Mesenchymal stem cell (in vitro differentiated cells and primary cell): ENCODE measurements at regions not wholly inside any gene's neighbourhood (a gene's known extent, or its start where the extent isn't known, plus 50 kb on each side); places are given as distances from the start of the nearest gene placed in this dataset.

Source experiments
- DNase-seq: peaks from one replicate; pipeline ENCODE4 v3.0.0-alpha.2; 2013
- H2AFZ ChIP-seq: one replicate; pipeline ENCODE4 v1.6.1; 2013; ENCODE audit warnings: low read depth, mild to moderate bottlenecking, control low read depth, inconsistent platforms, low read length, moderate library complexity
- H2AK5ac ChIP-seq: 2 replicates; pipeline ENCODE4 v1.6.1; 2013; ENCODE audit warnings: low read length, moderate library complexity, mild to moderate bottlenecking, inconsistent platforms; ENCODE audit not compliant: severe bottlenecking
- H2BK120ac ChIP-seq: one replicate; pipeline ENCODE4 v1.6.1; 2013; ENCODE audit warnings: low read depth, mild to moderate bottlenecking, inconsistent platforms, low read length, moderate library complexity
- H2BK12ac ChIP-seq, 2 experiments: one replicate each; pipeline ENCODE4 v1.6.1; 2013; ENCODE audit warnings: inconsistent platforms in 2 of 2, low read length in 2 of 2, mild to moderate bottlenecking in 2 of 2, moderate library complexity in 2 of 2, control low read depth in 1 of 2
- H2BK15ac ChIP-seq: one replicate; pipeline ENCODE4 v1.6.1; 2013; ENCODE audit warnings: mild to moderate bottlenecking, low read depth, inconsistent platforms; ENCODE audit not compliant: poor library complexity, severe bottlenecking
- H2BK5ac ChIP-seq: 2 replicates; pipeline ENCODE4 v1.6.1; 2013; ENCODE audit warnings: low read depth, mild to moderate bottlenecking, low read length, control low read depth, inconsistent platforms; ENCODE audit not compliant: poor library complexity, severe bottlenecking
- H3K14ac ChIP-seq, 2 experiments: one replicate each; pipeline ENCODE4 v1.6.1; 2013; ENCODE audit warnings: inconsistent platforms in 2 of 2, low read length in 2 of 2, control low read depth in 1 of 2, mild to moderate bottlenecking in 1 of 2, moderate library complexity in 1 of 2
- H3K18ac ChIP-seq, 2 experiments: one replicate each; pipeline ENCODE4 v1.6.1; 2013; ENCODE audit warnings: inconsistent platforms in 2 of 2, low read length in 2 of 2, control low read depth in 1 of 2, low read depth in 1 of 2, mild to moderate bottlenecking in 1 of 2
- H3K23ac ChIP-seq, 2 experiments: one replicate each; pipeline ENCODE4 v1.6.1; 2013; ENCODE audit warnings: inconsistent platforms in 2 of 2, low read length in 2 of 2, mild to moderate bottlenecking in 2 of 2, moderate library complexity in 2 of 2, control low read depth in 1 of 2
- H3K27ac ChIP-seq: 2 replicates; pipeline ENCODE4 v1.5.1; 2013; ENCODE audit warnings: mild to moderate bottlenecking, moderate library complexity, low read length, control low read depth, inconsistent platforms; ENCODE audit not compliant: poor library complexity, severe bottlenecking
- H3K27me3 ChIP-seq, 2 experiments: 2 replicates each; pipeline versions ENCODE4 v1.6.1 to v1.7.0; 2013; ENCODE audit warnings: low read length in 2 of 2, mild to moderate bottlenecking in 2 of 2, moderate library complexity in 2 of 2, control low read depth in 1 of 2, inconsistent platforms in 1 of 2; ENCODE audit not compliant: control insufficient read depth in 1 of 2, insufficient read depth in 1 of 2
- H3K36me3 ChIP-seq, 2 experiments: 2 replicates each; pipeline versions ENCODE4 v1.6.1 to v1.7.0; 2013; ENCODE audit warnings: low read length in 2 of 2, control low read depth in 1 of 2, inconsistent platforms in 1 of 2, low read depth in 1 of 2, mild to moderate bottlenecking in 1 of 2; ENCODE audit not compliant: insufficient read depth in 2 of 2, control insufficient read depth in 1 of 2
- H3K4ac ChIP-seq, 2 experiments: one replicate each; pipeline ENCODE4 v1.6.1; 2013; ENCODE audit warnings: inconsistent platforms in 2 of 2, low read length in 2 of 2, mild to moderate bottlenecking in 2 of 2, moderate library complexity in 2 of 2, control low read depth in 1 of 2, low read depth in 1 of 2
- H3K4me1 ChIP-seq: 2 replicates; pipeline ENCODE4 v1.6.1; 2013; ENCODE audit warnings: low read depth, low read length, control low read depth; ENCODE audit not compliant: control insufficient read depth, insufficient read depth
- H3K4me2 ChIP-seq: 2 replicates; pipeline ENCODE4 v1.6.1; 2013; ENCODE audit warnings: low read length, mild to moderate bottlenecking, inconsistent platforms; ENCODE audit not compliant: poor library complexity, severe bottlenecking
- H3K4me3 ChIP-seq, 2 experiments: 2 replicates each; pipeline versions ENCODE4 v1.5.1 to v1.7.0; 2013; ENCODE audit warnings: low read length in 2 of 2, mild to moderate bottlenecking in 2 of 2, control low read depth in 1 of 2, low read depth in 1 of 2; ENCODE audit not compliant: insufficient read depth in 1 of 2
- H3K79me1 ChIP-seq: replicated peaks from 2 replicates; pipeline ENCODE4 v1.6.1; 2013; ENCODE audit warnings: mild to moderate bottlenecking, control low read depth, low read length, inconsistent platforms; ENCODE audit not compliant: poor library complexity, severe bottlenecking
- H3K9ac ChIP-seq: 2 replicates; pipeline ENCODE4 v1.7.0; 2013; ENCODE audit warnings: mild to moderate bottlenecking, low read length, moderate library complexity
- H3K9me3 ChIP-seq: 2 replicates; pipeline ENCODE4 v1.7.0; 2013; ENCODE audit warnings: mild to moderate bottlenecking, low read length; ENCODE audit not compliant: control insufficient read depth
- H4K8ac ChIP-seq: one replicate; pipeline ENCODE4 v1.6.1; 2013; ENCODE audit warnings: inconsistent platforms, mild to moderate bottlenecking, low read length, moderate library complexity
- H4K91ac ChIP-seq: one replicate; pipeline ENCODE4 v1.6.1; 2013; ENCODE audit warnings: mild to moderate bottlenecking, low read length, inconsistent platforms
- WGBS: methylation state at CpG from one replicate; pipeline ENCODE4 v1.1.7; 2013; ENCODE audit warnings: mixed read lengths; 5-methylcytosine and 5-hydroxymethylcytosine counted together

DNA sequence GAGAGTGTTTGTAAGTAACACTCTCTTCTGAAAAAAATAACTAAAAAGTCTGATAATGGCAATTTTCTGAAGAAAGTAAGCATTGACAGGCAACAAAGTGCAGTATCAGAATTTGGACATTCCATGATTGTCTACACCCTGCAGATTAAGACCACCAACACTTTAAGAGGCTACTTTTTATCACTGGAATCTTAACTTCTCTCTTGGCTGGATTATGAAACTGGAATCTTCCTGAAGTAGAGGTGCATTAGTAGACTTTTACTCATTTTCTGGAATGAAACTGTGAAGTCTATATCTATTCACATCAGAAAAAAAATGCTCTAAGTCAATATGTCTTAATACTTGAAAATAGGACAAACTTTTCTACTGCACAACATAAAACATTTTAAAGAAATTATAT lies 547.5 kb downstream of the COL12A1 start:
- H4K8ac ChIP-seq = no peak overlapping the region
- no peak overlapping the region for H3K9ac ChIP-seq
- H3K4me1 ChIP-seq = no peaks in the 10 kb centered on the region
- no peak for DNase-seq
- no peaks in the 10 kb centered on the region for H3K27me3 ChIP-seq
- H4K91ac ChIP-seq = no peak overlapping the region
- H3K23ac ChIP-seq = no peak overlapping the region
- no peak overlapping the region for H3K27ac ChIP-seq
- no peak overlapping the region for H3K4ac ChIP-seq
- no peaks in the 10 kb centered on the region for H3K9me3 ChIP-seq
- no peak overlapping the region for H2BK5ac ChIP-seq
- no peaks in the 10 kb centered on the region for H3K36me3 ChIP-seq
- no peak overlapping the region for H2AK5ac ChIP-seq
- no peak overlapping the region for H3K4me2 ChIP-seq
- H2BK120ac ChIP-seq = no peak overlapping the region
- H2AFZ ChIP-seq = no peak overlapping the region
- no peak overlapping the region for H3K18ac ChIP-seq
- H3K79me1 ChIP-seq = no peaks in the 10 kb centered on the region
- no peak overlapping the region for H3K14ac ChIP-seq
- no peak overlapping the region for H2BK15ac ChIP-seq
- no peak overlapping the region for H3K4me3 ChIP-seq
- H2BK12ac ChIP-seq = no peak overlapping the region

DNA sequence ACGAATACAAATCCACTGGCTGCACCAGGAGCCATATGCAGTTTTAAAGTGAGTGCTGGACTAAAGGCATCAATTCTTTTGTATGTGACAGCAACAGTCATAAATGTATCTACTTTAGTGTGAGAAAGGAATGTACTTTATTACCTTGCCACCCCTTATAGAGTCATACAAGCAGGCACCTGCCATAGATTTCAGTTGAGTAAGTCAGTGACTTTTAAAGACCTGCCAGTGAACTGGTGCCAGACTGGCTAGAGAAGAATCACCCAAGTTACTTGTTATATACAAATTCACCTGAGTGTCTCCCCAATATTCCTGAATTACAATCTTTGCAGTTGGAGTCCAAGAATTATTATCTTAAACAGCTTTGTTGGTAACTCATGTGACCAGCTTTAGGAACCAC lies 547.9 kb downstream of the COL12A1 start:
- Histone ChIP-seq H3K27me3 (no peaks in the 10 kb centered on the region), H4K8ac (no peak overlapping the region), H3K4me1 (no peaks in the 10 kb centered on the region), H2BK12ac (no peak overlapping the region), H2BK5ac (no peak overlapping the region), H2BK120ac (no peak overlapping the region), H3K4me2 (no peak overlapping the region), H4K91ac (no peak overlapping the region), H3K9ac (no peak overlapping the region), H3K18ac (no peak overlapping the region), H2AFZ (no peak overlapping the region), H3K14ac (no peak overlapping the region), H3K9me3 (no peaks in the 10 kb centered on the region), H3K23ac (no peak overlapping the region), H3K4me3 (no peak overlapping the region), H2BK15ac (no peak overlapping the region), H3K36me3 (no peaks in the 10 kb centered on the region), H3K4ac (no peak overlapping the region), H2AK5ac (no peak overlapping the region), H3K27ac (no peak overlapping the region), H3K79me1 (no peaks in the 10 kb centered on the region)
- WGBS = 100% methylated on average over 1 of the region's 1 CpG
- no peak for DNase-seq

DNA sequence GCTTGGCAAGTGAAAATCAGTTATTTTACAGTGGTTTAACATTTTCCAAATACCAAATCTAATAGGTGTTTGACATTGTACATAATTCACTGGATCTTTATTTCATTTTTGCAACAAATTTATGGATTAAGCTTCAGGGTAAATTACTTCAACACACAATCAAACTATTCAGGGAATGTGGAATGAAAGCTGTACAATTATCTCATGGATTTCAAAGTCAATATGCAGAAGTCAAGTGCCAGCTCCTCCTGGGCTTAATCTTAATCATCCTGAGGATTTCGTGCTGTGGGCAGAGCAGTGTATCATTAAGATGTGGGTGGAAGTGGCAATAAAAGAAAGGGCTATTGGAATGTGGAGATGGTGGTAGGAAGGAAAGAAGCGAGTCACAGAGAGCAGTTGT lies 548.8 kb downstream of the COL12A1 start:
- no peaks in the 10 kb centered on the region for H3K9me3 ChIP-seq
- H3K4ac ChIP-seq = peak overlapping the region in 1 of 2 experiments; percentile 51
- no peak overlapping the region for H2BK5ac ChIP-seq

DNA sequence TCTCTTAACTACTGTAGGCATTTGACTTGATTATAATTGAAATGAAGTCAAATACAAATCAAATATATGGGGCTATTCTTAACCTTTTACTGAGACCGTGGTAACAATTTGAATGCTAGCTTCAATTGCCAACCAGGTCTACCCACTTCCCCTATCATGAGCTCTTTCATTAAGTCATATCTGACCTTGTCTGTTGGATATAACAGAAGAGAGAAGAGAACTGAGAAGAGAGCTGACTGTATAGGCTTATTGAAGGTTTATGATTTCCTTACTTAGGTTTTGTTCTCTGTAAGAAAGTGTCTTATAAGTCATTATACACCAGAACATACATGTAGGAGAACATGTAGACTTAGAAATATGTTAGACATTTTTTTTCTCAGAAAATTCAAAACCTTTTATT lies 549.4 kb downstream of the COL12A1 start:
- no peak overlapping the region for H2BK12ac ChIP-seq
- H3K9me3 ChIP-seq = no peaks in the 10 kb centered on the region
- H4K91ac ChIP-seq = no peak overlapping the region
- no peak for DNase-seq
- no peak overlapping the region for H3K4me2 ChIP-seq
- H3K23ac ChIP-seq = no peak overlapping the region
- no peak overlapping the region for H3K4ac ChIP-seq
- H2AFZ ChIP-seq = no peak overlapping the region
- no peak overlapping the region for H2BK5ac ChIP-seq
- no peak overlapping the region for H3K9ac ChIP-seq
- no peaks in the 10 kb centered on the region for H3K79me1 ChIP-seq
- no peak overlapping the region for H2BK120ac ChIP-seq
- H3K14ac ChIP-seq = no peak overlapping the region
- no CpG with 5 or more reads among the region's 1 CpG for WGBS
- H3K4me1 ChIP-seq = no peaks in the 10 kb centered on the region
- no peaks in the 10 kb centered on the region for H3K27me3 ChIP-seq
- no peak overlapping the region for H4K8ac ChIP-seq
- H2AK5ac ChIP-seq = no peak overlapping the region
- H3K4me3 ChIP-seq = no peak overlapping the region
- no peak overlapping the region for H3K27ac ChIP-seq
- no peak overlapping the region for H3K18ac ChIP-seq
- no peak overlapping the region for H2BK15ac ChIP-seq
- H3K36me3 ChIP-seq = no peaks in the 10 kb centered on the region

More for the DNA sequence above, 548.8 kb downstream of the COL12A1 start:
- no peak overlapping the region for H2AFZ ChIP-seq
- no peaks in the 10 kb centered on the region for H3K79me1 ChIP-seq
- no peak overlapping the region for H2AK5ac ChIP-seq
- H3K27me3 ChIP-seq = no peaks in the 10 kb centered on the region
- 72% methylated on average over 1 of the region's 2 CpGs for WGBS
- no peak overlapping the region for H3K4me2 ChIP-seq
- H4K8ac ChIP-seq = no peak overlapping the region
- no peak overlapping the region for H4K91ac ChIP-seq
- no peak overlapping the region for H3K23ac ChIP-seq
- no peaks in the 10 kb centered on the region for H3K4me1 ChIP-seq
- no peak for DNase-seq
- no peak overlapping the region for H2BK15ac ChIP-seq
- no peak overlapping the region for H2BK12ac ChIP-seq
- H3K18ac ChIP-seq = no peak overlapping the region
- no peak overlapping the region for H3K9ac ChIP-seq
- H3K14ac ChIP-seq = no peak overlapping the region
- H3K27ac ChIP-seq = no peak overlapping the region
- no peak overlapping the region for H2BK120ac ChIP-seq
- no peak overlapping the region for H3K4me3 ChIP-seq
- no peaks in the 10 kb centered on the region for H3K36me3 ChIP-seq
